HG03354 (cell line): ENCODE measurements at regions not wholly inside any gene's neighbourhood (a gene's known extent, or its start where the extent isn't known, plus 50 kb on each side); places are given as distances from the start of the nearest gene placed in this dataset.

Experiments
- ATAC-seq: cut with Tn5 transposase; IDR thresholded peaks from one replicate; pipeline ENCODE4 v1.9.1; 2021; ENCODE audit warnings: mild to moderate bottlenecking; ENCODE audit not compliant: unreplicated experiment, poor library complexity, severe bottlenecking

GRCh38 chr5:23014825-23015224 lies 161.7 kb upstream of the CDH12 start:
- no peak for ATAC-seq

- ATAC-seq = no peak
Measured at GRCh38 chr5:23014266-23014665, 161.1 kb upstream of the CDH12 start.

GRCh38 chr5:23013395-23013998 lies 160.4 kb upstream of the CDH12 start:
- no peak for ATAC-seq

- peak; percentile 83 for ATAC-seq
Measured at GRCh38 chr5:23012842-23013241, 159.7 kb upstream of the CDH12 start.

- no peak for ATAC-seq
Measured at GRCh38 chr5:23007762-23008161, 154.6 kb upstream of the CDH12 start.

- ATAC-seq = no peak
Measured at GRCh38 chr5:23007236-23007635, 154.1 kb upstream of the CDH12 start.

- no peak for ATAC-seq
Measured at GRCh38 chr5:23001120-23001519, 148.0 kb upstream of the CDH12 start.

GRCh38 chr5:22998774-22999173 lies 145.6 kb upstream of the CDH12 start:
- ATAC-seq = peak; percentile 45

- ATAC-seq = no peak
Measured at GRCh38 chr5:22998362-22998761, 145.2 kb upstream of the CDH12 start.

GRCh38 chr5:22988937-22989336 lies 135.8 kb upstream of the CDH12 start:
- ATAC-seq = no peak

GRCh38 chr5:22986281-22986680 lies 133.1 kb upstream of the CDH12 start:
- no peak for ATAC-seq

- ATAC-seq = no peak
Measured at GRCh38 chr5:22985446-22985845, 132.3 kb upstream of the CDH12 start.

- no peak for ATAC-seq
Measured at GRCh38 chr5:22970956-22971618, 117.9 kb upstream of the CDH12 start.

- no peak for ATAC-seq
Measured at GRCh38 chr5:22970491-22970890, 117.3 kb upstream of the CDH12 start.

GRCh38 chr5:22968386-22968785 lies 115.2 kb upstream of the CDH12 start:
- no peak for ATAC-seq

- ATAC-seq = no peak
Measured at GRCh38 chr5:22965960-22966359, 112.8 kb upstream of the CDH12 start.

GRCh38 chr5:22964632-22965031 lies 111.5 kb upstream of the CDH12 start:
- no peak for ATAC-seq

- ATAC-seq = no peak
Measured at GRCh38 chr5:22958462-22959262, 105.5 kb upstream of the CDH12 start.

- no peak for ATAC-seq
Measured at GRCh38 chr5:22947921-22948320, 94.8 kb upstream of the CDH12 start.

- no peak for ATAC-seq
Measured at GRCh38 chr5:22938362-22938761, 85.2 kb upstream of the CDH12 start.
